Osteoblast (primary cell): ENCODE measurements at regions not wholly inside any gene's neighbourhood (a gene's known extent, or its start where the extent isn't known, plus 50 kb on each side); places are given as distances from the start of the nearest gene placed in this dataset.

Experiments used
- DNase-seq: peaks from one replicate; pipeline ENCODE4 v3.0.0; 2011; ENCODE audit warnings: low spot score, mixed read lengths; ENCODE audit not compliant: insufficient read length; ENCODE audit errors: missing footprints
- H2AFZ ChIP-seq: 2 replicates; pipeline ENCODE4 v1.6.0; 2011; ENCODE audit warnings: mild to moderate bottlenecking, low read length
- H3K27ac ChIP-seq: 2 replicates; pipeline ENCODE4 v1.5.1; 2011; ENCODE audit warnings: mild to moderate bottlenecking, low read depth, low read length, moderate library complexity
- H3K27me3 ChIP-seq: 2 replicates; pipeline ENCODE4 v1.6.0; 2012; ENCODE audit warnings: mild to moderate bottlenecking, control low read depth, inconsistent platforms, low read length, moderate library complexity; ENCODE audit not compliant: insufficient read depth
- H3K36me3 ChIP-seq: 2 replicates; pipeline ENCODE4 v1.5.1; 2011; ENCODE audit warnings: mild to moderate bottlenecking, low read length, control low read depth, moderate library complexity; ENCODE audit not compliant: insufficient read depth
- H3K4me1 ChIP-seq: 2 replicates; pipeline ENCODE4 v1.5.1; 2011; ENCODE audit warnings: mild to moderate bottlenecking, low read length, control low read depth, moderate library complexity; ENCODE audit not compliant: insufficient read depth
- H3K4me2 ChIP-seq: 2 replicates; pipeline ENCODE4 v1.6.0; 2011; ENCODE audit warnings: mild to moderate bottlenecking, low read length; ENCODE audit not compliant: insufficient read depth
- H3K4me3 ChIP-seq: fragments of 200-600 bp; sonication (generic); 3 replicates; pipeline ENCODE4 v1.5.1; 2012; ENCODE audit warnings: mild to moderate bottlenecking, low read length, inconsistent platforms; ENCODE audit not compliant: insufficient read depth
- H3K79me2 ChIP-seq: 2 replicates; pipeline ENCODE4 v1.6.0; 2012; ENCODE audit warnings: mild to moderate bottlenecking, low read length, control low read depth, inconsistent platforms; ENCODE audit not compliant: insufficient read depth
- H3K9me3 ChIP-seq: 2 replicates; pipeline ENCODE4 v1.5.1; 2011; ENCODE audit warnings: low read depth, low read length, control low read depth
- H4K20me1 ChIP-seq: 2 replicates; pipeline ENCODE4 v1.6.0; 2012; ENCODE audit warnings: mild to moderate bottlenecking, low read length, control low read depth; ENCODE audit not compliant: insufficient read depth
- CTCF ChIP-seq: IDR thresholded peaks from 2 replicates; pipeline ENCODE4 v1.5.1; 2011; ENCODE audit warnings: mild to moderate bottlenecking, low read depth, low read length, moderate library complexity; ENCODE audit errors: extremely low read depth

- no peak overlapping the region for H3K27ac ChIP-seq
- H3K4me1 ChIP-seq, result no peaks in the 10 kb centered on the region
- no peak for DNase-seq
- no peak overlapping the region for H2AFZ ChIP-seq
- H3K27me3 ChIP-seq, result no peaks in the 10 kb centered on the region
- TF ChIP-seq CTCF, result no peak
- no peak overlapping the region for H3K4me3 ChIP-seq
- no peaks in the 10 kb centered on the region for H4K20me1 ChIP-seq
- no peaks in the 10 kb centered on the region for H3K79me2 ChIP-seq
- no peaks in the 10 kb centered on the region for H3K36me3 ChIP-seq
- peaks cover 3% of the 10 kb centered on the region for H3K9me3 ChIP-seq
- H3K4me2 ChIP-seq, result no peak overlapping the region
Measured at GRCh38 chr6:6470123-6470522, 118.4 kb upstream of the LY86 start.

DNA sequence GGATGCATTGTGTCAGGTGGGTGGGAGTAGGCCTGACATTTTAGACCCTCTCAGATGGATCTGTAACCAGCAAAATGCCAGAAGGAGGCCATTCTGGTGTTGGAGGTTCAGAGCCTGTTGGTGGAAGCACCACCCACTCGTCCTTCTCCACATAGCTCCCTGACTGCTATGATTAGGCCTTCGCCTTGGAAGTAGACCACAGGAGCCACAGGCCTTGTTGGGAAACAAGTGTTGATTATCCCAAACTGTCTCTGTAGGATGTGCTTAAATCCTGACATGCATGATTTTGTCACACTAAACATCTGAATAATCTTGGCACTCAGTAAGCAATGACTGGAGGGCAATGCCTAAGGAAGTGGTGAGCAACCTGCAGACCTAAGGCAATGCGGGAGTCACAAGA is 117.2 kb upstream of the LY86 start:
- no peaks in the 10 kb centered on the region for H3K36me3 ChIP-seq
- no peak overlapping the region for H2AFZ ChIP-seq
- H3K79me2 ChIP-seq, result no peaks in the 10 kb centered on the region
- H3K27ac ChIP-seq, result no peak overlapping the region
- no peak for DNase-seq
- H4K20me1 ChIP-seq, result no peaks in the 10 kb centered on the region
- H3K4me1 ChIP-seq, result no peaks in the 10 kb centered on the region
- no peaks in the 10 kb centered on the region for H3K27me3 ChIP-seq
- H3K9me3 ChIP-seq, result peaks cover 3% of the 10 kb centered on the region
- H3K4me2 ChIP-seq, result no peak overlapping the region
- H3K4me3 ChIP-seq, result no peak overlapping the region
- no peak for TF ChIP-seq CTCF

DNA sequence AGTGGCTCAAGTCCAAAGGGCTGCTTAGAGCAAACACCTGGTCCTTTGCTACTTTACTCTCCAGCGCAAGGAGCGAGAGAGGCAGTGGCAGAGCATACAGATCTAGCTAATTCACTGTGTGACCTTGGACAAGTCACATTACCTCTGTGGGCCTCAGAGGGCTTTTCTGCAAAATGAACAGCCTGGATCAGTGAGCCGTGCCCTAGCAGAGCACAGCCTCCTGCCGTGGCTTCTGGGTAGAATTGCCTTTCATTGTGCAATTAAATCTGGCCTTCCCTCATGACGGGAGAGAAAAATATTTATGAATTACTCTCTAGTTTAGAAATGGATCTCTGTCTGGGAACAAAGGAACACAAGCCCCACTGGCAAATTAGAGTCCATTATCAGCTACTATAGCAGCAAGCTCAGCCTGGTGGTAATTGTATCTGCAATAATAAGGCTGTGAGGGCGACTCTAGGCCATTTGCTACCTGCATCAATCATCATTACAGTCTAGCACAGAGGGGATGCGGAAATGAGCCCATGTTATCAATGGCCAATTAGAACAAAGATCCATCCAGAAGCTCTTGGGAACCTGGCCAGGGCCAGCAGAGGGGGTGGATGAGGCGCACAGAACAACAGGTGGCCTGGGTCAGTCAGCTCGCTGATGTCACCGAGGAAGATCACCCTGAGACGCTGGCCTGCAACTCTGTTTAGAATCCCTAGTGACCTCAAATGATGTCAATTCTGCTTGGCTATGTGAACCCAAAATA is 114.2 kb upstream of the LY86 start:
- Histone ChIP-seq H3K27me3 (no peaks in the 10 kb centered on the region), H3K36me3 (no peaks in the 10 kb centered on the region), H3K4me2 (no peak overlapping the region), H3K4me3 (no peak overlapping the region), H3K79me2 (no peaks in the 10 kb centered on the region), H3K4me1 (no peaks in the 10 kb centered on the region), H3K9me3 (peaks cover 3% of the 10 kb centered on the region), H3K27ac (no peak overlapping the region), H2AFZ (no peak overlapping the region), H4K20me1 (no peaks in the 10 kb centered on the region)
- DNase-seq, result no peak
- no peak for TF ChIP-seq CTCF

GRCh38 chr6:6479785-6480184 is 108.7 kb upstream of the LY86 start:
- no peak overlapping the region for H2AFZ ChIP-seq
- TF ChIP-seq CTCF, result no peak
- H3K9me3 ChIP-seq, result no peaks in the 10 kb centered on the region

More at GRCh38 chr6:6479785-6480184, 108.7 kb upstream of the LY86 start:
- H4K20me1 ChIP-seq, result no peaks in the 10 kb centered on the region
- H3K27ac ChIP-seq, result no peak overlapping the region
- H3K79me2 ChIP-seq, result no peaks in the 10 kb centered on the region
- H3K27me3 ChIP-seq, result no peaks in the 10 kb centered on the region
- H3K4me3 ChIP-seq, result no peak overlapping the region
- no peaks in the 10 kb centered on the region for H3K36me3 ChIP-seq
- no peak overlapping the region for H3K4me2 ChIP-seq
- DNase-seq, result no peak
- no peaks in the 10 kb centered on the region for H3K4me1 ChIP-seq
